ENCODE measurements at regions not wholly inside any gene's neighbourhood (a gene's known extent, or its start where the extent isn't known, plus 50 kb on each side); places are given as distances from the start of the nearest gene placed in this dataset.

DNA sequence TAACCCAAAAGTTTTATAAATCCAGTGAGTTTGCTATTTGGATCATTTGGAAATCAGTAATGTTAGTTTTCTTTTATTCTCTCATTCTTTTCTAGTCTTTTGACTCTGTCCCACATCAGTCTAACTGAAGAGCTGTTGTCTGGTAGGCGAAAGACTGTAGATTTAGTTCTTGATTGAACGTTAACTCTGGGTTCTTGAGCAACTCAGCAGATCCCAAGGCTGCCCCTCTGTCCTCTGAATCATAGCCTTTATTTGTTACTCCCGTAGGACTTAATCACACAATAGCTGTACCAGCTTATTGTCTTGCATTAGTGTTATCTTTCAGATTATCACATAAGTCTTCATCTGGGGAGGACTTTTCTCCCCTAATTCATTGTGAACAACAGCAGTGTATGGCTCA, 119.3 kb upstream of the TOM1L1 start:
- no peak for DNase-seq (ENCODE audit: low spot score)
- no peak overlapping the region for H3K4me3 ChIP-seq (ENCODE audit: low read depth, low read length, poor library complexity, severe bottlenecking)
- H3K9me2 ChIP-seq (ENCODE audit: insufficient read depth, low read length) = no peaks in the 10 kb centered on the region
- H2AFZ ChIP-seq (ENCODE audit: low read length) = no peak overlapping the region
- H3K79me2 ChIP-seq (ENCODE audit: insufficient read depth, low read depth, low read length) = no peaks in the 10 kb centered on the region
- H3K4me2 ChIP-seq (ENCODE audit: low read length) = no peak overlapping the region
- TF ChIP-seq, protein P1, sequence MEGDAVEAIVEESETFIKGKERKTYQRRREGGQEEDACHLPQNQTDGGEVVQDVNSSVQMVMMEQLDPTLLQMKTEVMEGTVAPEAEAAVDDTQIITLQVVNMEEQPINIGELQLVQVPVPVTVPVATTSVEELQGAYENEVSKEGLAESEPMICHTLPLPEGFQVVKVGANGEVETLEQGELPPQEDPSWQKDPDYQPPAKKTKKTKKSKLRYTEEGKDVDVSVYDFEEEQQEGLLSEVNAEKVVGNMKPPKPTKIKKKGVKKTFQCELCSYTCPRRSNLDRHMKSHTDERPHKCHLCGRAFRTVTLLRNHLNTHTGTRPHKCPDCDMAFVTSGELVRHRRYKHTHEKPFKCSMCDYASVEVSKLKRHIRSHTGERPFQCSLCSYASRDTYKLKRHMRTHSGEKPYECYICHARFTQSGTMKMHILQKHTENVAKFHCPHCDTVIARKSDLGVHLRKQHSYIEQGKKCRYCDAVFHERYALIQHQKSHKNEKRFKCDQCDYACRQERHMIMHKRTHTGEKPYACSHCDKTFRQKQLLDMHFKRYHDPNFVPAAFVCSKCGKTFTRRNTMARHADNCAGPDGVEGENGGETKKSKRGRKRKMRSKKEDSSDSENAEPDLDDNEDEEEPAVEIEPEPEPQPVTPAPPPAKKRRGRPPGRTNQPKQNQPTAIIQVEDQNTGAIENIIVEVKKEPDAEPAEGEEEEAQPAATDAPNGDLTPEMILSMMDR (conservative IDR thresholded peaks at IDR 0.05; ENCODE audit: low read length) = no peak
- TF ChIP-seq EZH2phosphoT487 (IDR thresholded peaks at IDR 0.05; ENCODE audit: borderline replicate concordance, low read depth, low read length) = no peak
- no peaks in the 10 kb centered on the region for H3K36me3 ChIP-seq (ENCODE audit: insufficient read depth, low read length)
- H3K9me3 ChIP-seq (ENCODE audit: low read length) = no peaks in the 10 kb centered on the region
- no peaks in the 10 kb centered on the region for H4K20me1 ChIP-seq (ENCODE audit: insufficient read depth, low read length)
- ChIA-PET POLR2A (no interaction called here), CTCF (ENCODE audit: unreplicated experiment) (no interaction called here)
- H3K4me1 ChIP-seq (ENCODE audit: insufficient read depth, low read length, poor library complexity, severe bottlenecking) = no peaks in the 10 kb centered on the region
- BruUV-seq (replicated peaks) = no TSS peak
- no peak overlapping the region for H3K27ac ChIP-seq (ENCODE audit: low read depth, low read length, poor library complexity, severe bottlenecking)
- intact Hi-C loops (cut with micrococcal nuclease; ENCODE audit: unreplicated experiment) = no loop called here

DNA sequence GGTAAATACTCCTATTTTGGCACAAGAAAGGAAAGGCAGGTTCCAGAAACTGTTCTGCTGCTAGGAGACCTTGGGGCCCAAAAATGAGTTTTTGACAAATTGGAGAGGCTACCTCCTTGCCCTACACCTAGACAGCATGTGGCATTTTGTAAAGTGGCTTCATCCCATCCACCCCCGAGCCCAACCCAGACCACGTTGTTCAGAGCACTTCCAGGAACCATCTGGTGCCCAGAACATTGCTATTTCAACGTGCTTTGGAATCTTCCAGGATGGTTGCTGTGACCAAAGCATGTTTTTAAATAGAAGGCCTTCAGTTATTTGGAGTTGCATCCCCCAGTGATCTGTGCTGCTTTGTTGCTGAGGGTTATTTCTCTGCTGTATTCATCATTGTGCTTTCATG, 116.3 kb upstream of the TOM1L1 start:
- H3K9me2 ChIP-seq (ENCODE audit: insufficient read depth, low read length) = no peaks in the 10 kb centered on the region
- no peak for DNase-seq (ENCODE audit: low spot score)
- no peak overlapping the region for H3K4me3 ChIP-seq (ENCODE audit: low read depth, low read length, poor library complexity, severe bottlenecking)
- TF ChIP-seq, protein P1 (conservative IDR thresholded peaks at IDR 0.05; ENCODE audit: low read length) = no peak
- TF ChIP-seq EZH2phosphoT487 (IDR thresholded peaks at IDR 0.05; ENCODE audit: borderline replicate concordance, low read depth, low read length) = no peak
- ChIA-PET CTCF (ENCODE audit: unreplicated experiment) (no interaction called here), POLR2A (no interaction called here)
- no peaks in the 10 kb centered on the region for H4K20me1 ChIP-seq (ENCODE audit: insufficient read depth, low read length)
- H3K79me2 ChIP-seq (ENCODE audit: insufficient read depth, low read depth, low read length) = no peaks in the 10 kb centered on the region
- no peaks in the 10 kb centered on the region for H3K4me1 ChIP-seq (ENCODE audit: insufficient read depth, low read length, poor library complexity, severe bottlenecking)
- H2AFZ ChIP-seq (ENCODE audit: low read length) = no peak overlapping the region
- no peaks in the 10 kb centered on the region for H3K9me3 ChIP-seq (ENCODE audit: low read length)
- intact Hi-C loops (cut with micrococcal nuclease; ENCODE audit: unreplicated experiment) = no loop called here
- no peaks in the 10 kb centered on the region for H3K36me3 ChIP-seq (ENCODE audit: insufficient read depth, low read length)
- BruUV-seq (replicated peaks) = no TSS peak
- no peak overlapping the region for H3K4me2 ChIP-seq (ENCODE audit: low read length)
- no peak overlapping the region for H3K27ac ChIP-seq (ENCODE audit: low read depth, low read length, poor library complexity, severe bottlenecking)

DNA sequence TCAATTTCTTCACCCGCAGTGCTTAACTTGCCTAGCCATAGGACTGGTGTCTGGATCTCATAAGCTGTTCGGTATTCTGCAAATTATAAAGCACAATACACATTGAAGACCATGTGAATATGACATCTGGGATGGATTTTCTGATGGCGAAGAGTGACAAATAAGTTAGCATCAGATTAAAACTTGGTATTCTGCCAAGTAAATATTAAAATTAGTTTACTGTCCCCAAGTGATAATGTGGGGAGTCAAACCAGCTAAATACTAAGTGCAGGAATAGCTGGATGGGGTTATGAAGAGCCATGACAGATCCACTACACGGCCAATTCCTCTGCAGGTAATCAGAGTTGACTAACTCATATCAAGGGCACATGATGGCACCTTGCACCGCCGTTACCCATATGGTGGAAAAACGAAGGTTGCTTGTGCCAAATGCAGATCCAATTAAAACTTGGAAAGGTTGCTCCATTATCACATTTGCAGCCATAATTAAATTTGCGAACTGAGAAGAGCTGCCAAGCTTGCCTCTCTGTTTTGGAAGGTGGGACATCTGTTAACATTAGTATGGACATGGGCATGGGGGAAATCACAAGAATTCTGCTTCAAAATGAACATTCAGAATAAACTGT, 114.9 kb upstream of the TOM1L1 start:
- no peaks in the 10 kb centered on the region for H4K20me1 ChIP-seq (ENCODE audit: insufficient read depth, low read length)
- no peaks in the 10 kb centered on the region for H3K36me3 ChIP-seq (ENCODE audit: insufficient read depth, low read length)
- H3K4me3 ChIP-seq (ENCODE audit: low read depth, low read length, poor library complexity, severe bottlenecking) = no peak overlapping the region
- POLR2A ChIA-PET = no interaction called here
- no peak for TF ChIP-seq EZH2phosphoT487 (IDR thresholded peaks at IDR 0.05; ENCODE audit: borderline replicate concordance, low read depth, low read length)
- TF ChIP-seq, protein P1 (conservative IDR thresholded peaks at IDR 0.05; ENCODE audit: low read length) = no peak
- intact Hi-C loops (cut with micrococcal nuclease; ENCODE audit: unreplicated experiment) = no loop called here
- H3K79me2 ChIP-seq (ENCODE audit: insufficient read depth, low read depth, low read length) = no peaks in the 10 kb centered on the region
- H3K27ac ChIP-seq (ENCODE audit: low read depth, low read length, poor library complexity, severe bottlenecking) = no peak overlapping the region
- CTCF ChIA-PET (ENCODE audit: unreplicated experiment) = no interaction called here
- no TSS peak for BruUV-seq (replicated peaks)
- no peaks in the 10 kb centered on the region for H3K9me3 ChIP-seq (ENCODE audit: low read length)
- no peaks in the 10 kb centered on the region for H3K9me2 ChIP-seq (ENCODE audit: insufficient read depth, low read length)
- no peak overlapping the region for H2AFZ ChIP-seq (ENCODE audit: low read length)
- no peaks in the 10 kb centered on the region for H3K4me1 ChIP-seq (ENCODE audit: insufficient read depth, low read length, poor library complexity, severe bottlenecking)
- H3K4me2 ChIP-seq (ENCODE audit: low read length) = no peak overlapping the region
- no peak for DNase-seq (ENCODE audit: low spot score)
